Amniotic epithelial cell (primary cell): ENCODE measurements at regions not wholly inside any gene's neighbourhood (a gene's known extent, or its start where the extent isn't known, plus 50 kb on each side); places are given as distances from the start of the nearest gene placed in this dataset.
"Not testable (repeated sequence)": the region's sequence is repeated elsewhere in the genome, so short reads cannot be mapped to it uniquely, and the experiment has no call there.

Experiments
- DNase-seq: peaks from one replicate; pipeline ENCODE4 v3.0.0-alpha.2; 2010; ENCODE audit warnings: low read depth

DNA sequence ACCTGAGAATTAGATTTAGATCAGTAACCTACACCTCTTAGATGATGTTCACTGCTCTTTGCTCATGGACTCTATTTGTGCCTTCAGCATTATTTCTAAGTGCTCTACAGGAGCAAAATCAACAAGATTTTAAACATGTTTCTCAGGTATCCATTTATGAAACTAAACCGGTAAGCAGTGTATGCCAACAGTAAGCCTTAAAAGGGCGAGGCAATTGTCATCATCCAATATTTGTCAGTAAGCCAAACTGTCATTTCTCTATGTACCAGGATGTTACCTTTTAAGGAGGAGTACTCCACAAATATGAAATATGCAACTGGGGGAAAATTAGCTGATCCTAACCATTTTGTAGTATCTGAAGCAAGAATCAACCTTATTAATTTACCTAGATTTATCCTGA lies 69.6 kb upstream of the ZNF184 start:
- no peak for DNase-seq

DNA sequence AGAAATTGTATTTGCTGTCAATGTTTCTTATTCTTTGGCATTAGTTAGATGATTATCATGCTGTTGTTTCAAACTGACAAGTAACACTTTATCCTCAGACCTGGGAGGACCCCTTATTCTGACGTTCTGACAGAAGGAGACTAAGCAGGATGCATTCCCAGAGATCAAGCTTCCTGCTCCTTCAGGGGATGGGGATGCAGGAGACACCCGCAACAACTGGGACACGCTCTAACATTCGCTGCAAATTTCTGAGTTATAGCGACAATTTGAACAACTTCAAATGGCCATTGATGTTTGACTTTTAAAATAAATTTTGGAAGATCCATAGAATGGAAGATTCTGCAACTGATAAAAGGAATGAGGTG lies 69.0 kb upstream of the ZNF184 start:
- no peak for DNase-seq

DNA sequence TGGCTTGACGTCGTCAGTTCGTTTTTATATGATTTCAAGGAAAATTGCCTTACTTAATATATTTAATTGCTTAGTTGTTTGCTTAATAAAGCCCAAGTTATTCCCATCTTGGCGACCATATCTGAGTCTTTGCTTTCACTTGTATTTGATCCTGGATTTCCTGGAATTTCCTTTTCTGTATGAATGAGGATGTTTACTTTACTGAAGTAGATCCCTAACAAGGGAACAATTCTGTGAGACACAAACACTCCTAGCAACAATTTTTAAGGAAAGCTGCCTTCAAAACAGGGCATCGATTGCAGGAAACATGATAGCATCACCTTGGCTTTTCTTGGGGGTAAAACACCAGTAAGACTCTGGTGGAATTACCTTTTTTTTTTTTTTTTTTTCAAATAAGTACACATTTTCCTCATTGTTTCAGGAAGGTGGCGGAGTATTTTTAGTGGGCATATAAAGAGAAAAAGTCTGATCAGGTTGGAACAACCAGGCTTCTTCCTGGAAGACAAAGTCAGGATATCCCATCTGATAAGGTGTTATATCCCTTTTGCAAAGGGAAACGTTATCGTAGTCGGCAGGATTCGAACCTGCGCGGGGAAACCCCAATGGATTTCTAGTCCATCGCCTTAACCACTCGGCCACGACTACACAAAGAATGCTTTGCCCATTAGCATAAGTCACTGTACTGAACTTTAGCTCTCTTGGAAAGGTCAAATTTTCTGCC lies 68.5 kb upstream of the ZNF184 start:
- no peak for DNase-seq

DNA sequence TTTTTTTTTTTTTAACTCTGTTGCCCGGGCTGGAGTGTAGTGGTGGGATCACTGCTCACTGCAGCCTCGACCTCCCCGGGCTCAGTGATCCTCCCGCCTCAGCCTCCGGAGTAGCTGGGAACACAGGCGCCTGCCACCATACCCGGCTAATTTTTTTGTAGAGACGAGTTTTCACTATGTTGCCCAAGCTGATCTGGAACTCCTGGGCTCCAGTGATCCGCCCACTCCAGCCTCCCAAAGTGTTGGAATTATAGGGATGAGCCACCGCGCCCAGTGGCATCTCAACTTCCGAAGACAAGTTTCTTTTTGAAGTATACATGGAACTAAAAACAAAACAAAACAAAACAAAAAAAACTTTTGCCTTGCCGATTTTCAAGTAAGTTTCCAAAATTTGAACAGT lies 66.6 kb upstream of the ZNF184 start:
- DNase-seq = no peak

DNA sequence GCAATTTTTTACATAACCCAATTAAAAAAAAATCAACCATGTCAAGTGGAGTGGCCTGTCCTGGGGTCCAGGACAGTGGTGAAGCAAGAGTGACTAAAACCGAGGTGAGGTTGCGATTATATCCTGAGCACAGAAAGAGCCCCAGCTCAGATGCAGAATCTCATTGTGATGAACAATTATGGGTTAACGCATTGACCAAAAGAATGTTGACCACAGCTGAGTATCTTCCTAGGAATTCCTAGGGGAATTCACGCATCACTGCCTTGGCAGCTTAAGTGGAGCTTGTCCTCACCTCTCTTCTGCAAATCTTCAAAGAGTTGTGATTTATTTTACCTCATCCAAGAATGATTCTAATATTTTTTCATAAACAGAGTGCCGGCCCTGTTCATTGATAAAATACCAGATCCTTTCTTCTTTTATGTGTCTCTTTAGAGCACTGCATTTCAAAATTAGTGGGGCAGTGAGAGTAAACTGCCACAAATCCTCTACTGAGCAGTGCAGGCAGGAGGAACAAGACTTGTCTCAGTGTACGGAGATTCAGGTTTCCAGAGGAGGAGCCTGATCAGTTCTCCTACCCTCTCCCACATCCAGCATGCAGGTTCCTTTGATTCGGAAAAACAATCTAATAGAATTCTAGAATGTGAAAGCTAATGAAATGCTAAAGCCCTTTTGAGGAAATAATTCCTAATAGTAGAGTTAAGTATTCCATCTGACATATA lies 60.1 kb upstream of the ZNF184 start:
- DNase-seq = peak; percentile 79

DNA sequence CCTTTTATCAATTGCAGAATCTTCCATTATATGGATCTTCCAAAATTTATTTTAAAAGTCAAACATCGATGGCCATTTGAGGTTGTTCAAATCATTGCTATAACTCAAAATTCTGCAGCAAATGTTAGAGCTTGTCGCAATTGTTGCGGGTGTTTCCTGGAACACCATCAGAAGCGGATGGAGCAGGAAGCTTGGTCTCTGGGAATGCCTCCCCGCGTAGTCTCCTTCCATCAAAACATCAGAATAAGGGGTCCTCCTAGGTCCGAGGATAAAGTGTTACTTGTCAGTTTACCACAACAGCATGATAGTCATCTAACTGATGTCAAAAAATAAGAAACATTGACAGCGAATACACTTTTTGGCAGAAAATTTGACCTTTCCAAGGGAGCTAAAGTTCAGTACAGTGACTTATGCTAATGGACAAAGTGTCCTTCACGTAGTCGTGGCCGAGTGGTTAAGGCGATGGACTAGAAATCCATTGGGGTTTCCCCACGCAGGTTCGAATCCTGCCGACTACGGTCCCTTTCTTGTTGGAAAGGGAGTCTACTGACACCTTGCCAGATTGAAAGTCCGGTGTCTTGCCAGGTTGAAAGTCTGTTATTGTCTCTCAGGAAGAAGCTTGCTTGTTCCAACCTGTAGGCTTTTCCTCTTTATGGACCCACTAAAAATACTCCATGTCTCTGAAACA lies 59.0 kb upstream of the ZNF184 start:
- no peak for DNase-seq

DNA sequence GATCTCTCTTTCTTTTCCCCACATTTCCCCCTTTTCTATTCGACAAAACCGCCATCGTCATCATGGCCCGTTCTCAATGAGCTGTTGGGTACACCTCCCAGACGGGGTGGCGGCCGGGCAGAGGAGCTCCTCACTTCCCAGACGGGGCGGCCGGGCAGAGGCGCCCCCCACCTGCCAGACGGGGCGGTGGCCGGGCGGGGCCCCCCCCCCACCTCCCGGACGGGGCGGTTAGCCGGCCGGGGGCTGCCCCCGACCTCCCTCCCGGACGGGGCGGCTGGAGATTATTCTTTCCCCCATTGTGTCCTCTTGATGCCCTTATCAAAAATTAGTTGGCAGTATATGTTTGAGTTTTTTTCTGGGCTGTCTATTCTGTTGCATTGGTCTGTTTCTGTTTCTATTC lies 56.9 kb upstream of the ZNF184 start:
- not testable (repeated sequence) for DNase-seq

DNA sequence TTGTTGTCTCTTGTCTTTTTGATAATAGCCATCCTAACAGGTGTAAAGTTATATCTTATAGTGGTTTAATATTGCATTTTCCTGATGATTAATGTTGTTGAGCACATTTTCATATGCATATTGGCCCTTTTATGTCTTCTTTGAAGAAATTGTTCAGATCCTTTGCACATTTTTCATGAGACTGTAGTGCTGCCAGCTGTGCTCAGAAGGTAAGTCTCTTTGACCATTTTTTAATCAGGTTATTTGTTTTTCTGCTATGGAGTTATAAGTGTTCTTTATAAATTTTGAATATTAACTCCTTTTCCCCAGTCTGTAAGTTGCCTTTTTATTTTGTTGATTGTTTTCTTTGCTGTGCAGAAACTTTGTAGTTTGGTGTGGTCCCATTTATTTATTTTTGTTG lies 55.8 kb upstream of the ZNF184 start:
- no peak for DNase-seq
